Anterior cingulate cortex (tissue), 58 donors: ENCODE measurements at regions not wholly inside any gene's neighbourhood (a gene's known extent, or its start where the extent isn't known, plus 50 kb on each side); places are given as distances from the start of the nearest gene placed in this dataset.
A peak's percentile ranks its signal among the peaks of the same experiment; 100 is the strongest.

Experiments used
- DNase-seq, 58 donors: peaks; one replicate each; lab custom pipeline; 2025; lab: John Stamatoyannopoulos, UW

- no peak for DNase-seq
Measured at GRCh38 chr11:70769106-70769505, 370.8 kb downstream of the CTTN start.

DNA sequence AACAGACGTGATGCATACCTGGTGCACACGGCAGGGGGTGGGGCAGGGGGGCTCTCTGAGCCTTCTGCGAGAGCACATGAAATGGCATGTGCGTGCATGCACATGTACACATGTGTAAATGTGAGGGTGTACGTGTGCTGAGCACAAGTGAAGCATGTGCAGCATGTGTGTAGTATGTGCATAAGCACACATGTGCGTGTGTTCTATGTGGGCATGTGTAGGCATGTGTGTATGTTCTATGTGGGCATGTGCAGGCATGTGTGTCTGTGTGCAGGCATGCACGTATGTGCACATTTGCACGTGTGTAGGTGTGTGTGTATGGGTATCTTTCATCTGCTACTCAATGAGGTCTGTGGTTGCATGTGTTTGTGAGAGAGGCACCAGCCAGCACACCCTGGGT lies 371.2 kb downstream of the CTTN start:
- DNase-seq: no peak

DNA sequence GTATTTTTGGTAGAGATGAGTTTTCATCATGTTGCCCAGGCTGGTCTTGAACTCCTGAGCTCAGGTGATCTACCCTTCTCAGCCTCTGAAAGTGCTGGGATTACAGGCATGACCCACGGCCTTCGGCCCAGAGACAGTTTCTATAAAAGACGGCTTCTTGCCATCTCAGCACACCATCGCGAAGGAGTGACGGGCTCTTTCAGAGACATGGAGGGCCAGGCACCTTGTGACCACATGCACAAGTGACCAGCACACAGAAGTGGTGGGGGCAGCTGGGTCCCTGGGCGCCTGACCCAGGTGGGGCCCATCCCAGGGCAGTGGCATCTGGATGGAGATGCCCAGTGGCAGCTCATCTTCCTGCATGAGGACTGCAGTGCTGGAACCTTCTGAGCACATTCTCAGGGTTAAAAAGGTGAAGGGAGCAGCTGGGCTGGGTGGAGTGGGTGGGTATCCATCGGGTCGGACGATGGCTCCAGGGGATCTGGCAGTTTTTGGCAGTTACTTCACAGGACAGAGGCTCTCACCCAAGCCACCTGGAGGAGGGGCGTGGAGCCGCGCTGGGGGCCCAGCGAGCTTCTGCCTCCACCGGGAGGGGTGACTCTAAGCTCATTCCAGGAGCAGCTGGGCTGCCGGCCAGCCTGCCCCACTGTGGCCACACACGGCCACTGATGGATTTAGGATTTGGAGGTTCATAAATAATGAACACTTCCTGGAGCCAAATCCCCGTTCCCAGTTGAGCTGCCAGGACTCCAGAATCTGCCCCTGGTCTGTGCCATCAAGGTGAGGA lies 373.0 kb downstream of the CTTN start:
- no peak for DNase-seq

DNA sequence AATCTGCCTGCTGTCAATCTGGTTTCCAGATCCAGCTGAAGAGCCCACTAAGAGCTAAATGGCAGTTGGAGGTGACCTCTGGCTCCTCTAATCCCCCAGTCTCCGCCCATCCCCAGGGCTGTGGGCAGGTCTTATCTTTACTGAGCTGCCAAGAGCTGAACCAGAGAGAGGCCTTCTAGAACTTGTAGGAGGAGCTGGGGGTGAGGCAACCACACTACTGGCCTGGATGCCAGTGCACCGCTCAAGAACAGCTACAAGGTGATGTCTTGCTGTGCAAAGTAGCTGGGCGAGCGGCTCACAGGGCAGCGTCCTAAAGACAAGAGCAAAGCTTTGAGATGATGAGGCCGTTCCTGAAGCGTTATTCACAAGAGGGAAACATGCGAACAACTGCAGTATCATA lies 374.6 kb downstream of the CTTN start:
- DNase-seq: no peak

GRCh38 chr11:70775386-70776075 lies 377.2 kb downstream of the CTTN start:
- no peak for DNase-seq

DNA sequence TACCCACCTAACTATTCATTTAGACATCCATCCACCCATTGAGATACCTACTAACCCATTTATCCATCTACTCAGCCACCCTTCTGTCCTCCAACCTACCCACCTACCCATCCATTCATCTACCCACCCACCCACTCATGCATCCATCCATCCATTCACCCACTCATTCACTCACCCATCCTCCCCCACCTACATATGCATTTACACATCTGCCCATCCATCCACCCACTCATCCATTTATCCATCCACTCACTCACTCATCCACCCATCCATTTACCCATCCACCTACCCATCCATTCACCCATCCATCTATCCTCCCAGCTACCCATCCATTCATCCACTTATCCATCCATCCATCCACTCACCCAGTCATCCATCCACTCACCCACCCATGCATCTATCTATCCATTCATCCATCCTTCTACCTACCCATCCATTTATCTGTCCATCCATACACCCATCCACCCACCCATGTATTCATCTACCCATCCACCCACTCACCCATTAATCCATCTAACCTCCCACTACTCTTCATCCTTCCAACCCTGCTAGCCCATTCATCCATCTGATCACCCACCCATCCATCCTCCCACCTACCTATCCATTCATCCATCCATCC lies 378.7 kb downstream of the CTTN start:
- no peak for DNase-seq

- DNase-seq: peak in 9 of 58 donors; percentile 5 to 34 (median 17)
Measured at GRCh38 chr11:70778883-70779282, 380.6 kb downstream of the CTTN start.

GRCh38 chr11:70779433-70780245 lies 381.3 kb downstream of the CTTN start:
- DNase-seq: no peak

- DNase-seq: no peak
Measured at GRCh38 chr11:70780246-70780535, 381.9 kb downstream of the CTTN start.

DNA sequence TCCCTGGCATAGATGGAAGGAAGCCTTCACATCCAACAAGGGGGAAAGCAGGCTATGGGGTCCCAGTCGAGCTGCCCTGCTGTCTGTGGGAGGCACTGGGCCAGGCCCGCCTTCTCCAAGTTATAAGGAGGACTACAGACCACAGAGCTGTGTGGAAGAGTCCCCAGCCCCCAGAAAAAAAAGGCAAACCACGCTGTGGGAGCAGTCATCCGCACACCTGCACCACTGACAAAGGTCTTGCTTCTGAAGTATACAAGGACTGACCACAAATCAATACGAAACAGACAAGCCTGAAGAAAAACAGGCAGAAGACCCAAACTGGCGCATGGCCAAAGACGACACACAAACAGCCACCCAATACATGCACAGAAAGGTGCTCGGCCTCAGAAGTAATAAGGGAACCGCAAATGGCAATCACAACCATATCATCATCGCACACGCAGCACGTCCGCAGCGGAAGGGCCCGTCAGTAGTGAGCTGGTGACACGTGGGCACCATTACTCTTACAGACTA lies 384.1 kb downstream of the CTTN start:
- DNase-seq: no peak

- no peak for DNase-seq
Measured at GRCh38 chr11:70783356-70783755, 385.0 kb downstream of the CTTN start.

DNA sequence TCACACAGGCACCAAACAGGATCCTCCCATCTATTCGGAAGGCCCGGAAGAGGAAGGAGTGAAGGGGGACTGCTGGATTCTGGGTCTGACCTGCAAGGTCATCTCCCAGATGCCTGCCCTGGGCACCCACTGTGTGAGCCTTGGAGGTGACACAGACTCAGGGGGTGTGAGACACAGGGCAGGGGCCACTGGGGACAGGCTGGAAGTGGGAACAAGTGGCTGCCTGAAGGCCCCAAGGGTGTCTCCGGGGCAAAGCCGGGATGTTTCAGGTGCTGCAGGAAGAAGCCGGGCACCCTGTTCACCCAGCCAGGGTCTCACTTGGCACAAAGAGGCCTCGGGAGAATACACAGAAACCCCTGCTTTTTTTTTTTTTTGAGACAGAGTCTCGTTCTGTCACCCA lies 385.5 kb downstream of the CTTN start:
- no peak for DNase-seq

GRCh38 chr11:70785372-70785771 lies 387.0 kb downstream of the CTTN start:
- DNase-seq: no peak

GRCh38 chr11:70786021-70786665 lies 387.8 kb downstream of the CTTN start:
- no peak for DNase-seq

GRCh38 chr11:70788248-70789022 lies 390.1 kb downstream of the CTTN start:
- DNase-seq: no peak

GRCh38 chr11:70790671-70791300 lies 392.5 kb downstream of the CTTN start:
- no peak for DNase-seq

DNA sequence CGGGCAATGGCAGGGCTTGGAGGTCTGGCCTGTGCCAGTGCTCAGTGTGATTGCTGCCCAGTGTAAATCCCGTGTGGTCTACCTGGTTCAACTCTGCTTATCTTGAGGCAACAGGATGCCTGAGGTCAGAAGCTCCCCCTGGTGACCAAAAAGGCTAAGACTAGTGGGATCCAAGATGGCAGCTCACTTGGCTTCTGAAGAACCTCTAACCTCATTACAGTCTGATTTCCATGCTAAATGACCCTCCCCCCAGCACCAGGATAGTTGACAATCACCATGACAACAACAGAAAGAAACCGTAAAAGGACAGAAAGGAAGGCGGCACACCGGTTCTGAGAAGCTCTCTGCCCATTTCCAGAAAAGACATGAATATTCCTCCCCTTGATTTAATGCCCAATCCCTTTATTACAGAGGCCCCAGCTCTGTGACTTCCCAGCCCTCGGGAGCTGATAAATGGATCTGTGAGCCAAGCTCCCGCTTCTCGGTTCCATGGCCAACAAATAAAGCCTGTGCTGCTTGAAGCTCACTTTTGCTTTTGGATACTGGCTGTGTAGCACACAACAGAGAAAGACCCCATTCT lies 398.4 kb downstream of the CTTN start:
- no peak for DNase-seq

DNA sequence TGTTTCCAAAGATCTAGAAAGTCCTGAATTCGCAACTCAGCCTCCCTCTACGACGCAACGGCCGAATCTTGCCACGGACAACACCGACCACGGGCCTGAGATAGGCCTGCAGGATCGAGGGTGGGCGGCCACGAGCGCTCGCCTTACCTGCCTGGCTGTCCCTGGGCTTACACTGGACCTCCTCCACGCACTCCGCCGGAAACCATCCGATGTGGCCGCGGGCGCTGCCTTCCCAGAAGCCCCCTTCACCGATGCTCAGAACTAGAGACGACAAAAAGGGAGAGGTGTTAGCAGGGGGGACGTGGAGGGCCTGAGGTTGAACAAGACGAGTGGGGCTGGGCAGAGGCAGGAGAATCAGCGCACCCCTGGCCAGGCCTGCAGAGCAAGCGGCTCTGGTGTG lies 400.0 kb downstream of the CTTN start:
- DNase-seq: no peak

DNA sequence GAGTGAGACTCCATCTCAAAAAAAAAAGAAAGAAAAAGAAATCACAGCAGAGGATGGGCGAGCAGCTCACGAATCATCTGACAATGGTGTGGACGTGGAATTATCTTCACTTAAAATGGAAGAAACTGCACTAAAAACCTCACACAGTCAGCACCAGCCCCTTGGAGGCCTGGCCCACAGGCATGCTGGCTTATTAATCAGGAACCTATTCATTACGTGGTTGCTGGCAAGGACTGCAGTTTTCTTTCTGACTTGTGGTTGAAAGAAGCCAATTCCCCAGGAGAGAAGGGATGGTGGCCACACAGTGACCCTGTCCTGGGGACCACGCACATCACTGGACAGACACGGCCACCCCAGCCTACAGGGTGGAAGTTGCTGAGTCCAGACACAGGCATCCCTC lies 401.1 kb downstream of the CTTN start:
- no peak for DNase-seq
